Activated CD4-positive, CD25-positive, alpha-beta regulatory T cell treated with anti-CD3 and anti-CD28 coated beads, Interleukin-2, amount 50 U/mL, for 24 hours (primary cell): ENCODE measurements at regions not wholly inside any gene's neighbourhood (a gene's known extent, or its start where the extent isn't known, plus 50 kb on each side); places are given as distances from the start of the nearest gene placed in this dataset.

ENCODE experiments used
- ATAC-seq, 2 donors: fragments of 150-1000 bp; cut with Tn5 transposase; one replicate each; pipeline ENCODE4 v1.10.0; 2021; ENCODE audit warnings: mild to moderate bottlenecking in 1 of 2, moderate library complexity in 1 of 2

GRCh38 chr16:17728196-17728595 is 257.4 kb upstream of the XYLT1 start:
- no peak for ATAC-seq

GRCh38 chr16:17724242-17724898 is 253.6 kb upstream of the XYLT1 start:
- no peak for ATAC-seq

- ATAC-seq, result no peak
Observed at GRCh38 chr16:17723531-17724134, 252.9 kb upstream of the XYLT1 start.

GRCh38 chr16:17718495-17718894 is 247.7 kb upstream of the XYLT1 start:
- ATAC-seq, result no peak

GRCh38 chr16:17705847-17706246 is 235.1 kb upstream of the XYLT1 start:
- ATAC-seq, result no peak

GRCh38 chr16:17696616-17697015 is 225.9 kb upstream of the XYLT1 start:
- no peak for ATAC-seq

- ATAC-seq, result no peak
Observed at GRCh38 chr16:17692484-17692883, 221.7 kb upstream of the XYLT1 start.

- ATAC-seq, result no peak
Observed at GRCh38 chr16:17691899-17692176, 221.1 kb upstream of the XYLT1 start.

- no peak for ATAC-seq
Observed at GRCh38 chr16:17691106-17691898, 220.5 kb upstream of the XYLT1 start.

- no peak for ATAC-seq
Observed at GRCh38 chr16:17685447-17685846, 214.7 kb upstream of the XYLT1 start.

- ATAC-seq, result no peak
Observed at GRCh38 chr16:17683281-17683680, 212.5 kb upstream of the XYLT1 start.

- no peak for ATAC-seq
Observed at GRCh38 chr16:17676171-17676570, 205.4 kb upstream of the XYLT1 start.

- no peak for ATAC-seq
Observed at GRCh38 chr16:17668386-17668785, 197.6 kb upstream of the XYLT1 start.

GRCh38 chr16:17666293-17666692 is 195.5 kb upstream of the XYLT1 start:
- ATAC-seq, result no peak

- ATAC-seq, result no peak
Observed at GRCh38 chr16:17658881-17659280, 188.1 kb upstream of the XYLT1 start.

- ATAC-seq, result no peak
Observed at GRCh38 chr16:17657045-17657444, 186.3 kb upstream of the XYLT1 start.

- no peak for ATAC-seq
Observed at GRCh38 chr16:17654571-17654970, 183.8 kb upstream of the XYLT1 start.

- no peak for ATAC-seq
Observed at GRCh38 chr16:17654142-17654541, 183.4 kb upstream of the XYLT1 start.

GRCh38 chr16:17647879-17648872 is 177.4 kb upstream of the XYLT1 start:
- ATAC-seq, result no peak

- ATAC-seq, result no peak
Observed at GRCh38 chr16:17643935-17644334, 173.2 kb upstream of the XYLT1 start.

GRCh38 chr16:17641990-17642389 is 171.2 kb upstream of the XYLT1 start:
- no peak for ATAC-seq

- no peak for ATAC-seq
Observed at GRCh38 chr16:17638134-17638533, 167.4 kb upstream of the XYLT1 start.

- no peak for ATAC-seq
Observed at GRCh38 chr16:17635183-17635582, 164.4 kb upstream of the XYLT1 start.
